Peyer's patch (tissue), 4 donors: ENCODE measurements at regions not wholly inside any gene's neighbourhood (a gene's known extent, or its start where the extent isn't known, plus 50 kb on each side); places are given as distances from the start of the nearest gene placed in this dataset.

ENCODE experiments used
- CTCF ChIP-seq, 6 experiments: fragments of 450-650 bp in 4 of 6; fragments of 200-600 bp in 2 of 6; sonication (generic) in 1 of 6; IDR thresholded peaks; one replicate each; pipeline ENCODE4 v1.5.1; 2017 to 2019; ENCODE audit warnings: antibody characterized with exemption in 6 of 6, mild to moderate bottlenecking in 3 of 6, moderate library complexity in 1 of 6
- POLR2A ChIP-seq, 2 donors: fragments of 450-650 bp; IDR thresholded peaks; one replicate each; pipeline ENCODE4 v1.5.1; 2017; ENCODE audit warnings: antibody characterized with exemption in 2 of 2, mild to moderate bottlenecking in 2 of 2, moderate library complexity in 2 of 2

- TF ChIP-seq CTCF (IDR thresholded peaks at IDR 0.05) (no peak), POLR2A (IDR thresholded peaks at IDR 0.05) (no peak)
Measured at GRCh38 chr13:73168226-73168952, 109.6 kb downstream of the KLF5 start.
